GM12872 (cell line): ENCODE measurements at regions not wholly inside any gene's neighbourhood (a gene's known extent, or its start where the extent isn't known, plus 50 kb on each side); places are given as distances from the start of the nearest gene placed in this dataset.

Experiments
- TF ChIP-seq, protein P1 (sequence below): IDR thresholded peaks from 3 replicates; pipeline ENCODE4 v1.5.1; 2011; ENCODE audit warnings: low read depth, mild to moderate bottlenecking, low read length, moderate library complexity; ENCODE audit not compliant: insufficient read depth

GRCh38 chr4:183838987-183839712 is 66.0 kb upstream of the STOX2 start:
- TF ChIP-seq, protein P1, sequence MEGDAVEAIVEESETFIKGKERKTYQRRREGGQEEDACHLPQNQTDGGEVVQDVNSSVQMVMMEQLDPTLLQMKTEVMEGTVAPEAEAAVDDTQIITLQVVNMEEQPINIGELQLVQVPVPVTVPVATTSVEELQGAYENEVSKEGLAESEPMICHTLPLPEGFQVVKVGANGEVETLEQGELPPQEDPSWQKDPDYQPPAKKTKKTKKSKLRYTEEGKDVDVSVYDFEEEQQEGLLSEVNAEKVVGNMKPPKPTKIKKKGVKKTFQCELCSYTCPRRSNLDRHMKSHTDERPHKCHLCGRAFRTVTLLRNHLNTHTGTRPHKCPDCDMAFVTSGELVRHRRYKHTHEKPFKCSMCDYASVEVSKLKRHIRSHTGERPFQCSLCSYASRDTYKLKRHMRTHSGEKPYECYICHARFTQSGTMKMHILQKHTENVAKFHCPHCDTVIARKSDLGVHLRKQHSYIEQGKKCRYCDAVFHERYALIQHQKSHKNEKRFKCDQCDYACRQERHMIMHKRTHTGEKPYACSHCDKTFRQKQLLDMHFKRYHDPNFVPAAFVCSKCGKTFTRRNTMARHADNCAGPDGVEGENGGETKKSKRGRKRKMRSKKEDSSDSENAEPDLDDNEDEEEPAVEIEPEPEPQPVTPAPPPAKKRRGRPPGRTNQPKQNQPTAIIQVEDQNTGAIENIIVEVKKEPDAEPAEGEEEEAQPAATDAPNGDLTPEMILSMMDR: no peak

DNA sequence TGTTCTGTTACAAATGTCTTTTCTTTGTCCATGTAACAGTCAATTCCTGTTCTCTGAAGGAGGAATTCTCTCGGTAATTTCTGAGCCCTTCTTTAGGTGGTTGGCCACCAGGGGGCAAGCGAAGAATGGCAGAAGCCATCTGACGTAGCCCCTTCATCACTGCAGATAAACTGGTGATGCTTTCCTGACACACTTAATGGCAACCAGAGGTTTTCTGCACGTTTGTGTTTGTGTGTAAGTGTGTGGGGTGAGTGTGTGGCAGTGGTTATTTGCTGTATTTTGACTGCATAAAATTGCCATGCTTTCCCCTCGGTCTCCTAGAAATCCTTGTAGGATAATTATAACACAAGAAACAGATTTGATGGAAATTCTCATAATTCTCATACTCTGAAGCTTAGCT is 64.8 kb upstream of the STOX2 start:
- TF ChIP-seq, protein P1: peak; percentile 80

DNA sequence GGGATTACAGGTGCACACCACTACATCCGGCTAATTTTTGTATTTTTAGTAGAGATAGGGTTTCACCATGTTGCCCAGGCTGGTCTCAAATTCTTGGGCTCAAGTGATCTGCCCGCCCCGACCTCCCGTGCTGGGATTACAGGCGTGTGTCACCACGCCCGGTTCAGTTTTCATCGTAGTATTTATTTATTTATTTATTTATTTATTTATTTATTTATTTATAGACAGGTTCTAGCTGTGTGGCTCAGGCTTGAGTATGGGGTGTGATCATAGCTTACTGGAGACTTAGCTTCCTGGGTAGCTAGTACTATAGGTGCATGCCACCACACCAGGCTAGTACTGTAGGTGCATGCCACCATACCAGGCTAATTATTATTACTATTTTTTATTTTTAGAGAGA is 64.1 kb upstream of the STOX2 start:
- TF ChIP-seq, protein P1: no peak

GRCh38 chr4:183842129-183842528 is 63.0 kb upstream of the STOX2 start:
- TF ChIP-seq, protein P1: no peak

GRCh38 chr4:183843248-183843671 is 61.8 kb upstream of the STOX2 start:
- TF ChIP-seq, protein P1: no peak

- TF ChIP-seq, protein P1: no peak
These were observed 58.2 kb upstream of the STOX2 start for GRCh38 chr4:183846951-183847350.

DNA sequence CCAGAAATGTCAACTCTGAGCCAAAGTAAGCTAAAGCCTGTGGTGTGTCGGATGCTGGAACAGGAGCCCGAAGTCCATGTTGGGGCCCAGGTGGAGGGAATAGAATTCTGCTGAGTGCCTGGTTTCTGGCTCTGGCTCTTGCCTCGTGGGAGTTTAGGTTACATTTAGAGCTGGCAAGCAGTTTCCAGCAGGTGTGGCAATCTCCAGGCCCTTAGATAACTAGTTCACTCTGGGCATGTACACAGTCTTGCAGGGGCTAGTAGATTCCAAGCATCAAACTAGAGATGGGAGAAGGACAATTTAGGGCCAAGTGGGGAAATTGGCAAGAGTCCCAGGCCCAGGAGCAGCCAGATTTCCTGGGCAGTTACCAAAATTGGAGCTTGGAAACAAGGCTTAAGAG is 56.3 kb upstream of the STOX2 start:
- TF ChIP-seq, protein P1: no peak
